ENCODE measurements at regions not wholly inside any gene's neighbourhood (a gene's known extent, or its start where the extent isn't known, plus 50 kb on each side); places are given as distances from the start of the nearest gene placed in this dataset.

GRCh38 chr1:57638239-57638638 is 214.4 kb upstream of the DAB1 start:
- H2AFZ ChIP-seq (ENCODE audit: low read length) = no peak overlapping the region
- H3K27ac ChIP-seq (ENCODE audit: insufficient read depth, low read length) = no peak overlapping the region
- H3K4me1 ChIP-seq (ENCODE audit: control insufficient read depth, extremely low read depth, insufficient read depth, low read length) = no peaks in the 10 kb centered on the region
- H3K4me2 ChIP-seq (ENCODE audit: extremely low read depth, insufficient read depth, low read length) = no peak overlapping the region
- no peaks in the 10 kb centered on the region for H3K27me3 ChIP-seq (ENCODE audit: control insufficient read depth, insufficient read depth, low read length)
- H3K79me2 ChIP-seq (ENCODE audit: control insufficient read depth, insufficient read depth, low read length) = no peaks in the 10 kb centered on the region
- no peak for DNase-seq (ENCODE audit: low read depth in 2 of 2)
- no peak overlapping the region for H3K9ac ChIP-seq (ENCODE audit: insufficient read depth, low read length)
- no peaks in the 10 kb centered on the region for H4K20me1 ChIP-seq (ENCODE audit: control insufficient read depth, extremely low read depth, insufficient read depth, low read length)
- no peak overlapping the region for H3K4me3 ChIP-seq (replicated peaks in 1 of 4; ENCODE audit: control extremely low read depth in 1 of 4, insufficient read depth in 1 of 4, low read depth in 3 of 4, low read length in 4 of 4)
- H3K9me3 ChIP-seq (ENCODE audit: control insufficient read depth, insufficient read depth, low read depth, low read length) = no peaks in the 10 kb centered on the region
- H3K36me3 ChIP-seq (ENCODE audit: control insufficient read depth, insufficient read depth, low read length) = no peaks in the 10 kb centered on the region
- TF ChIP-seq CTCF (conservative IDR thresholded peaks at IDR 0.05 in 1 of 2, IDR thresholded peaks at IDR 0.05 in 1 of 2; ENCODE audit: low read depth in 1 of 2, low read length in 2 of 2) (no peak), EZH2 (IDR thresholded peaks at IDR 0.05; ENCODE audit: low read length, missing control alignments) (no peak)

- Histone ChIP-seq H4K20me1 (ENCODE audit: control insufficient read depth, extremely low read depth, insufficient read depth, low read length) (no peaks in the 10 kb centered on the region), H2AFZ (ENCODE audit: low read length) (no peak overlapping the region), H3K4me1 (ENCODE audit: control insufficient read depth, extremely low read depth, insufficient read depth, low read length) (no peaks in the 10 kb centered on the region), H3K27me3 (ENCODE audit: control insufficient read depth, insufficient read depth, low read length) (no peaks in the 10 kb centered on the region), H3K27ac (ENCODE audit: insufficient read depth, low read length) (no peak overlapping the region), H3K4me3 (replicated peaks in 1 of 4; ENCODE audit: control extremely low read depth in 1 of 4, insufficient read depth in 1 of 4, low read depth in 3 of 4, low read length in 4 of 4) (no peak overlapping the region), H3K9me3 (ENCODE audit: control insufficient read depth, insufficient read depth, low read depth, low read length) (no peaks in the 10 kb centered on the region), H3K4me2 (ENCODE audit: extremely low read depth, insufficient read depth, low read length) (no peak overlapping the region), H3K9ac (ENCODE audit: insufficient read depth, low read length) (no peak overlapping the region), H3K79me2 (ENCODE audit: control insufficient read depth, insufficient read depth, low read length) (no peaks in the 10 kb centered on the region), H3K36me3 (ENCODE audit: control insufficient read depth, insufficient read depth, low read length) (no peaks in the 10 kb centered on the region)
- peak; percentile 6 to 21 for DNase-seq (ENCODE audit: low read depth in 2 of 2)
- no peak for TF ChIP-seq CTCF (conservative IDR thresholded peaks at IDR 0.05 in 1 of 2, IDR thresholded peaks at IDR 0.05 in 1 of 2; ENCODE audit: low read depth in 1 of 2, low read length in 2 of 2)
- TF ChIP-seq EZH2 (IDR thresholded peaks at IDR 0.05; ENCODE audit: low read length, missing control alignments) = no peak
Observed at GRCh38 chr1:57637155-57637554, 213.3 kb upstream of the DAB1 start.

DNA sequence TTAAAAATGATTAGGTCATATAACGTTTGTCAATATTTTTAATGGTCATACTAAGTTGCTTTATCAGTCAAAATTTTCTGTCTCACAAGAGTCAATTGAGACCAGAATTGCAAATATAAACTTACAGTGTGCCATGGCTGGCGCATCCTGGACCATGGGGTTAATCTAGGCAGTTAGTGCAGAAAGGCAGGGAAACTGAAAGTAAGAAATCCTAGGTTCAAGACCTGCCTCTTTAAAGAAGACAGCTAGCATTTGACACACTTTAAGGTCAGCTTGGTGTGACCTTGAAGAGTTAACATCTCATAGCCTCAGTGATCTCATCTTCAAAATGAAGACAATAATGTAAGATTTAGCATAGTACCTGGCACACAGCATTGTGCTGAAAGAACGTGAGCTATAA is 210.0 kb upstream of the DAB1 start:
- H3K36me3 ChIP-seq (ENCODE audit: control insufficient read depth, insufficient read depth, low read length) = no peaks in the 10 kb centered on the region
- H3K27me3 ChIP-seq (ENCODE audit: control insufficient read depth, insufficient read depth, low read length) = no peaks in the 10 kb centered on the region
- no peaks in the 10 kb centered on the region for H3K4me1 ChIP-seq (ENCODE audit: control insufficient read depth, extremely low read depth, insufficient read depth, low read length)
- no peaks in the 10 kb centered on the region for H3K79me2 ChIP-seq (ENCODE audit: control insufficient read depth, insufficient read depth, low read length)
- DNase-seq (ENCODE audit: low read depth in 2 of 2) = no peak
- no peaks in the 10 kb centered on the region for H3K9me3 ChIP-seq (ENCODE audit: control insufficient read depth, insufficient read depth, low read depth, low read length)
- H2AFZ ChIP-seq (ENCODE audit: low read length) = no peak overlapping the region
- no peak overlapping the region for H3K27ac ChIP-seq (ENCODE audit: insufficient read depth, low read length)
- no peak overlapping the region for H3K9ac ChIP-seq (ENCODE audit: insufficient read depth, low read length)
- TF ChIP-seq CTCF (conservative IDR thresholded peaks at IDR 0.05 in 1 of 2, IDR thresholded peaks at IDR 0.05 in 1 of 2; ENCODE audit: low read depth in 1 of 2, low read length in 2 of 2) = no peak
- TF ChIP-seq EZH2 (IDR thresholded peaks at IDR 0.05; ENCODE audit: low read length, missing control alignments) = no peak
- H3K4me2 ChIP-seq (ENCODE audit: extremely low read depth, insufficient read depth, low read length) = no peak overlapping the region
- H3K4me3 ChIP-seq (replicated peaks in 1 of 4; ENCODE audit: control extremely low read depth in 1 of 4, insufficient read depth in 1 of 4, low read depth in 3 of 4, low read length in 4 of 4) = no peak overlapping the region
- H4K20me1 ChIP-seq (ENCODE audit: control insufficient read depth, extremely low read depth, insufficient read depth, low read length) = no peaks in the 10 kb centered on the region
